HG03066 (cell line): ENCODE measurements at regions not wholly inside any gene's neighbourhood (a gene's known extent, or its start where the extent isn't known, plus 50 kb on each side); places are given as distances from the start of the nearest gene placed in this dataset.
"Not testable (repeated sequence)": the region's sequence is repeated elsewhere in the genome, so short reads cannot be mapped to it uniquely, and the experiment has no call there.

Source experiments
- ATAC-seq: cut with Tn5 transposase; IDR thresholded peaks from one replicate; pipeline ENCODE4 v1.9.1; 2021; ENCODE audit warnings: low read depth; ENCODE audit not compliant: unreplicated experiment

GRCh38 chr1:47593013-47593568, 155.2 kb downstream of the FOXD2 start:
- ATAC-seq: no peak

- ATAC-seq: no peak
These were observed 155.9 kb downstream of the FOXD2 start for GRCh38 chr1:47593598-47594285.

GRCh38 chr1:47594627-47595026, 156.8 kb downstream of the FOXD2 start:
- no peak for ATAC-seq

- no peak for ATAC-seq
These were observed 158.5 kb downstream of the FOXD2 start for GRCh38 chr1:47596328-47596727.

- no peak for ATAC-seq
These were observed 160.5 kb downstream of the FOXD2 start for GRCh38 chr1:47598357-47598756.

- no peak for ATAC-seq
These were observed 161.9 kb downstream of the FOXD2 start for GRCh38 chr1:47599777-47600176.

GRCh38 chr1:47602491-47602890, 164.6 kb downstream of the FOXD2 start:
- ATAC-seq: not testable (repeated sequence)

- ATAC-seq: not testable (repeated sequence)
These were observed 167.0 kb downstream of the FOXD2 start for GRCh38 chr1:47604869-47605268.

- no peak for ATAC-seq
These were observed 170.5 kb downstream of the FOXD2 start for GRCh38 chr1:47608296-47608875.

- no peak for ATAC-seq
These were observed 174.1 kb downstream of the FOXD2 start for GRCh38 chr1:47611992-47612391.

- no peak for ATAC-seq
These were observed 175.0 kb downstream of the FOXD2 start for GRCh38 chr1:47612819-47613218.

- no peak for ATAC-seq
These were observed 178.2 kb downstream of the FOXD2 start for GRCh38 chr1:47616036-47616435.

- ATAC-seq: no peak
These were observed 179.1 kb downstream of the FOXD2 start for GRCh38 chr1:47616906-47617305.

GRCh38 chr1:47617381-47618221, 179.8 kb downstream of the FOXD2 start:
- no peak for ATAC-seq

- no peak for ATAC-seq
These were observed 180.4 kb downstream of the FOXD2 start for GRCh38 chr1:47618222-47618720.

- ATAC-seq: no peak
These were observed 181.0 kb downstream of the FOXD2 start for GRCh38 chr1:47618830-47619229.

- ATAC-seq: no peak
These were observed 183.6 kb downstream of the FOXD2 start for GRCh38 chr1:47621483-47621882.

- ATAC-seq: no peak
These were observed 184.1 kb downstream of the FOXD2 start for GRCh38 chr1:47621977-47622376.

GRCh38 chr1:47622776-47623556, 185.1 kb downstream of the FOXD2 start:
- ATAC-seq: no peak

GRCh38 chr1:47623557-47623940, 185.7 kb downstream of the FOXD2 start:
- no peak for ATAC-seq
